Activated CD4-positive, CD25-positive, alpha-beta regulatory T cell treated with anti-CD3 and anti-CD28 coated beads, Interleukin-2, amount 50 U/mL, for 72 hours (primary cell): ENCODE measurements at regions not wholly inside any gene's neighbourhood (a gene's known extent, or its start where the extent isn't known, plus 50 kb on each side); places are given as distances from the start of the nearest gene placed in this dataset.

Experiments
- DNase-seq: peaks from one replicate; pipeline ENCODE4 v3.0.0; 2021

DNA sequence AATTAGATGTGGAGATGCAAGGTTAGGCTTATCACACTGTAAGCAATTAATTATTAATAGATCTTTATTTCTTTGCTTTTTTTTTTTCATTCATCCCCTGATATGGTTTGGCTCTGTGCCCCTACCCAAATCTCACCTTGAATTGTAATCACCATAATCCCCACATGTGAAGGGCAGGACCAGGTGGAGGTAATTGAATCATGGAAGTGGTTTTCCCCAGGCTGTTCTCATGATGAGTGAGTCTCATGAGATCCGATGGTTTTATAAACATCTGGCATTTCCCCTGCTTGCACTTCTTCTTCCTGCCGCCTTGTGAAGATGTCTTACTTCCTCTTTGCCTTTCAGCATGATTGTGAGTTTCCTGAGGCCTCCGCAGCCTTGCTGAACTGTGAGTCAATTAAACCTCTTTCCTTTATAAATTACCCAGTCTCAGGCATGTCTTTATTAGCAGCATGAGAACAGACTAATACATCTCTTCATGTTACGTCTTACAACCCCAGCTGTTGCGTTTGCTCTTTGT lies 333.8 kb downstream of the CDH26 start:
- no peak for DNase-seq

GRCh38 chr20:60294632-60295031 lies 336.4 kb downstream of the CDH26 start:
- no peak for DNase-seq

- no peak for DNase-seq
Observed at GRCh38 chr20:60295214-60295613, 337.0 kb downstream of the CDH26 start.

GRCh38 chr20:60297649-60298048 lies 339.4 kb downstream of the CDH26 start:
- no peak for DNase-seq

GRCh38 chr20:60298647-60299046 lies 340.4 kb downstream of the CDH26 start:
- DNase-seq, result no peak

- DNase-seq, result no peak
Observed at GRCh38 chr20:60299951-60300350, 341.7 kb downstream of the CDH26 start.

DNA sequence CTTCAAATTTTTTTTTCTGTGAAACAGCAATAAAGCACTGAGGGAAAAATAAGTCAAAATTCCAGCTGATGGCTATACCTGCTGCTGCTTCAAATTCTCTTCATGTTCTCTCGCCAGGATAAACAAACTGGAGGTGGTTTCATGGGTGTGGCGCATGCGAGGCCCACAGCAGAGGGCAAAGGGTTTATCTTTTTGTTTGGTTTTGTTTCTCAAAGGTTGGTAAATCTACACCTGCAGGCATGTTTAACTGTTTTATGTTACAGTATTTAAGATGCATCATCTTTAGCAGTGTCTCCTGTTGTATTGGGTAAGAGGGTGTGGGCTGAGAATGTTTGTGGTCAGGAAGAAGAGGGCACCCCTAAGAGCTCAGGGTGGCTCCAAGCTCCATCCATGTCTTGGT lies 342.2 kb downstream of the CDH26 start:
- DNase-seq, result no peak

DNA sequence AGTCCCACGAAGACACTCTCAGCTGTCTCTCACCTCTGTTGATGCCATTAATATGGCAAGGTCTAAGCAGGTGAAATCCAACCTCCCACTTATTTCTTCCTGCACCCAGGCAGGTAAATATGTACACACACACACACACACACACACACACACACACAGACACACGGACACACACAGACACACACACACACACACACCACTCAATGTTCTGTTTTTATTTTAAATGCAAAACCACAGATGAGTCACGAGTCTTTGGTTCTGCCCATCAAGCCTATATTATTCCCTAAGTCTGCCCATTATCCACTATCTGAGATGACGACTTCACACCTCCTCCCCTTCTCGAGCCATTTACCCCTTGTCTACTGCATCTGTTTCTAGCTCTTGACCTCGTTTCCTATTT lies 344.7 kb downstream of the CDH26 start:
- DNase-seq, result no peak

- no peak for DNase-seq
Observed at GRCh38 chr20:60304026-60304590, 345.9 kb downstream of the CDH26 start.

GRCh38 chr20:60304931-60305330 lies 346.7 kb downstream of the CDH26 start:
- DNase-seq, result no peak

- no peak for DNase-seq
Observed at GRCh38 chr20:60306105-60306504, 347.9 kb downstream of the CDH26 start.

GRCh38 chr20:60306551-60306950 lies 348.3 kb downstream of the CDH26 start:
- no peak for DNase-seq

DNA sequence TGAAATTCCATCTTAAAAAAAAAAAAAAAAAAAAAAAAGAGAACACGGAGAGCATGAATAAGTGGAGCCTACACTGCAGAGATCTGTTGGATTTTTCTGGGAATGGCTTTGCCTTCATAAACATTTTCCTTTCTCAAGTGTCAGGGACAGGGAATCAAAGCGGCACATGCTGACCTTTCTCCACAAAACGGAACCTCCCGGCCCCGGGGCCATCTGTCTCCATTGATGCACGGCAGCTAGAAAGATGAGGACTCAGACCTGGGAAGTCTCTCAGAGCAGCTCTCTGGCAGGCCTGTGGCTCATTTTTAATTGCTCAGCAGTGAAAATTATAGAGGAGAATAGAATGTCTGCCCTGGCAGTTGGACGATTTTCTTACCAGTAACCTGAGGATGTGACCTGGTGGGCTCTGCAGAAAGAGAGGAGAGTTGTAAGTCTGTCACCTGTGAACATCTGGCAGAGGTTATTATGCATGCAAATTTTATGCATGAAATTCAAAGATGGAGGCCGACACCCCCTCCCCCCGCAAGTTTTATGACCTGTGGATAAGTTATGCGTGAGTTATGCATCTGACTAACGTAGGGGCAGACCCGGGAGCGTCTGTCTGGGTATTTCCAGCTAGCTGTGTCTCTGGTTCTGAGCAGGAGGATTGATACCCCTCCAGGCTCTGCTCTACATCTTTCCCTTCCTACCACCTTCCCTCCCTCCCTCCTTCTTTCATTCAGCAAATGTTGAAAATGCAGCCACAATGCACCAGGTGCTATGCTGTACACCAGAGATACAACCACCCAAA lies 352.5 kb downstream of the CDH26 start:
- no peak for DNase-seq

GRCh38 chr20:60313191-60313590 lies 355.0 kb downstream of the CDH26 start:
- DNase-seq, result no peak

GRCh38 chr20:60313614-60314013 lies 355.4 kb downstream of the CDH26 start:
- DNase-seq, result no peak

DNA sequence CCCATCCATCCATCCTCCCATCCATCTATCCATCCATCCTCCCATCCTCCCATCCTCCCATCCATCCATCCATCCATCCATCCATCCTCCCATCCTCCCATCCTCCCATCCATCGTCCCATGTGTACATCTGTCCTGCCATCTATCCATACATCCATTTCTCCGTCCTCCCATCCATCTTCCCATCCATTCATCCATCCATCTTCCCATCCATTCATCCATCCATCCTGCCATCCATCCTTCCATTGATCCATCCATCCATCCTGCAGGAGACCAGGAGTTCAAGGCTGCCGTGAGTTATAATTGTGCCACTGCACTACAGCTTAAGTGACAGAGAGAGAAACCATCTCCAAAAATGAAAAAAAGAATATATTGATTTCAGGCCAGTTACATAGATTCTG lies 356.5 kb downstream of the CDH26 start:
- DNase-seq, result no peak

GRCh38 chr20:60316476-60317158 lies 358.4 kb downstream of the CDH26 start:
- no peak for DNase-seq

DNA sequence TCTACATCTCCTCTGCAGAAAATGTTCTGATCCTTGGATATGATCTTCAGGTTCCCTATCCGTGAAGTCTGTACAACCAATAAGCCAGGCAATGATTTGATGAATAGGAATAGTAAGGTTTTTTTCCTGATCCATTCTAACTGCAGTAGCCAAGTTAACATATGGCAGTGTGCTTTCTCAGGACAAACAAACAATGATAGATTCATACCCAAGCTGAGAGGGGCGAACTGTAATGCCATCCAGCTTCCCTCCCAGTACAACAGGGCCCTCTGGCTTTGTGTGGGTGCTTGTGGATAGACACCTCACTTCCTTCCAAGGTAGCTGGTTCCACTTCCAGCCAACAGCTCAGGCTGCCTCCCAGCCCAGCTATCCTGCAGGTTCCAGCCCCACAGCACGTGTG lies 359.2 kb downstream of the CDH26 start:
- no peak for DNase-seq

DNA sequence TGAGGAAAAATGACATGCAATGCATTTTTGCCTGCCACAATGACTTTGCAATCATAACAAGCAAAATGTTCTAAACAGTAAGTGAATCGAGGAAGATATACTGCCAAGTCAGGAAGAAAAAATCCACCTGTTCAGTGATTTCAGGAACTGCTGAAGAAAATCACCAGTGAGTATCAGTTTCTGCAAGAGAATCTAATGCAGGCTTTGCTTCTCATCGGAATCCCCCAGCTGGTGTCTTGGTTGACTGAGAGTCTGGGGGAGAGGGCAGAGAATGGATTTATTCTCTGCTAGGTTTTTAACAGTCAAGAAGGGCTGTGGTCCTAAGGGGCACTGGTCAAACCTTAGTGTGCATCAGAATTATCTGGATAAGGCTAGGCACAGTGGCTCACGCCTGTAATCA lies 363.4 kb downstream of the CDH26 start:
- no peak for DNase-seq

DNA sequence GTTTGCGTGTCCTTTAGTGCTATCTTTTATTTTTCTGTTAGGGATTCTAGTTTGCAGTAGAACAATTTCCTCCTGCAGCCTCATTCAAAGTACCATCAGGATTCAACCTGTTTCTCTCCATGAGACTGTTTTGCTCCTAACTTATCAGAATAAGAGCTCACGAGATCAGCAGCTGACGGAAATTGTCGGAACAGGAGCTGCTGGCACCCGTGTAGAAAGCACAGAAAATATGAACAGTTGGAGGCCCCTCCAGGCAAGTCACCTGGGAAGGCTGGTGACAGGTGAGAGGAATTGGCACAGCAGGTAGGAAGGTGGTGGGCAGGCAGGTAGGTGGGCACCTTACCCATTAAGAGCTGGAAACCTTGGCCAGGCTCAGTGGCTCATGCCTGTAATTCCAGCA lies 368.6 kb downstream of the CDH26 start:
- no peak for DNase-seq

GRCh38 chr20:60327971-60328660 lies 369.9 kb downstream of the CDH26 start:
- DNase-seq, result no peak

GRCh38 chr20:60330461-60330860 lies 372.2 kb downstream of the CDH26 start:
- DNase-seq, result no peak

GRCh38 chr20:60331688-60332300 lies 373.6 kb downstream of the CDH26 start:
- DNase-seq, result no peak
